HCT116 (cell line): ENCODE measurements at regions not wholly inside any gene's neighbourhood (a gene's known extent, or its start where the extent isn't known, plus 50 kb on each side); places are given as distances from the start of the nearest gene placed in this dataset.

Source experiments
- ATAC-seq: fragments of 200-7000 bp; cut with Tn5 transposase; 2 replicates; pipeline ENCODE4 v1.9.1; 2020; ENCODE audit warnings: mild to moderate bottlenecking, moderate library complexity
- BruUV-seq: library from RNA; stranded (reverse); fragments of 400-500 nt; replicated peaks from 2 replicates; lab custom pipeline; 2021; lab: Mats Ljungman, UMichigan
- CTCF ChIA-PET: fragments of 300-600 bp; sonication (Branson Sonifier 250); formaldehyde crosslinking; loops from one replicate; lab custom pipeline; 2021; ENCODE audit warnings: antibody characterized with exemption; lab: Charles Lee
- POLR2A ChIA-PET: fragments of 300-600, 350-600 bp; sonication (Branson Sonifier 250); formaldehyde crosslinking; loops from one replicate; lab custom pipeline; 2021; ENCODE audit warnings: antibody characterized with exemption; lab: Charles Lee
- RAD21 ChIA-PET, 2 experiments: fragments of 300-600 bp; sonication (Branson Sonifier 250); formaldehyde crosslinking; loops; one replicate each; lab custom pipeline; 2023; ENCODE audit warnings: low total read pairs in 2 of 2; ENCODE audit not compliant: uncharacterized antibody in 2 of 2, unreplicated experiment in 2 of 2, low non-redundant PET in 1 of 2; lab: Charles Lee
- DNase-seq: peaks from one replicate; pipeline ENCODE4 v3.0.0-alpha.2; 2010; ENCODE audit warnings: low read depth, low spot score
- H2AFZ ChIP-seq: fragments of 200-600 bp; shearing (Covaris generic), sonication (generic); 2 replicates; pipeline ENCODE4 v1.6.1; 2017; ENCODE audit warnings: low read depth, mixed run types, mixed read lengths, antibody characterized with exemption, low read length; ENCODE audit not compliant: poor library complexity, severe bottlenecking
- H3K27ac ChIP-seq: 2 replicates; pipeline ENCODE4 v1.5.1; 2012; ENCODE audit warnings: low read depth, low read length
- H3K27me3 ChIP-seq: fragments of 200-600 bp; sonication (generic); 2 replicates; pipeline ENCODE4 v1.6.1; 2016; ENCODE audit warnings: mixed run types, low read length, mixed read lengths; ENCODE audit not compliant: insufficient read depth
- H3K36me3 ChIP-seq, 2 experiments: fragments of 200-500 bp in 1 of 2; fragments of 200-600 bp in 1 of 2; sonication (Bioruptor generic) in 1 of 2; sonication (generic) in 1 of 2; 2 replicates each; pipeline versions ENCODE4 v1.5.1 to v1.6.1; 2014 to 2016; ENCODE audit warnings: low read length in 2 of 2, inconsistent platforms in 1 of 2, mixed read lengths in 1 of 2, mixed run types in 1 of 2; ENCODE audit not compliant: insufficient read depth in 2 of 2, control insufficient read depth in 1 of 2
- H3K4me1 ChIP-seq, 2 experiments: fragments of 200-600 bp in 1 of 2; sonication (generic) in 1 of 2; 2 replicates each; pipeline versions ENCODE4 v1.5.1 to v1.6.1; 2012 to 2017; ENCODE audit warnings: low read length in 2 of 2, inconsistent platforms in 1 of 2, mild to moderate bottlenecking in 1 of 2, mixed read lengths in 1 of 2, mixed run types in 1 of 2, moderate library complexity in 1 of 2; ENCODE audit not compliant: insufficient read depth in 2 of 2, control insufficient read depth in 1 of 2
- H3K4me2 ChIP-seq: fragments of 200-600 bp; sonication (generic); 2 replicates; pipeline ENCODE4 v1.6.1; 2017; ENCODE audit warnings: mixed run types, low read length, mixed read lengths
- H3K4me3 ChIP-seq, 2 experiments: fragments of 200-600 bp in 1 of 2; sonication (generic) in 1 of 2; replicated peaks in 1 of 2; 2 replicates each; pipeline ENCODE4 v1.5.1; 2011 to 2016; ENCODE audit warnings: low read length in 2 of 2, control low read depth in 1 of 2, low read depth in 1 of 2, mild to moderate bottlenecking in 1 of 2, mixed read lengths in 1 of 2, mixed run types in 1 of 2
- H3K79me2 ChIP-seq: fragments of 200-600 bp; sonication (generic); 2 replicates; pipeline ENCODE4 v1.6.1; 2017; ENCODE audit warnings: mild to moderate bottlenecking, mixed run types, low read length, moderate library complexity, mixed read lengths; ENCODE audit not compliant: insufficient read depth
- H3K9ac ChIP-seq: fragments of 200-600 bp; sonication (generic); 2 replicates; pipeline ENCODE4 v1.6.1; 2016; ENCODE audit warnings: low read length, mixed read lengths
- H3K9me2 ChIP-seq: fragments of 200-600 bp; sonication (generic), shearing (Covaris generic); 2 replicates; pipeline ENCODE4 v1.6.1; 2017; ENCODE audit warnings: mixed run types, mild to moderate bottlenecking, moderate library complexity; ENCODE audit not compliant: insufficient read depth
- H3K9me3 ChIP-seq, 2 experiments: fragments of 200-500 bp in 1 of 2; fragments of 200-600 bp in 1 of 2; sonication (Bioruptor generic) in 1 of 2; sonication (generic) in 1 of 2; 2 replicates each; pipeline ENCODE4 v1.6.1; 2014 to 2017; ENCODE audit warnings: low read length in 2 of 2, mixed read lengths in 2 of 2, inconsistent platforms in 1 of 2, low read depth in 1 of 2, mild to moderate bottlenecking in 1 of 2, mixed run types in 1 of 2, moderate library complexity in 1 of 2; ENCODE audit not compliant: control insufficient read depth in 1 of 2, insufficient read depth in 1 of 2
- H4K20me1 ChIP-seq: fragments of 200-600 bp; sonication (generic), shearing (Covaris generic); 2 replicates; pipeline ENCODE4 v1.6.1; 2017; ENCODE audit warnings: mixed run types, mild to moderate bottlenecking, moderate library complexity; ENCODE audit not compliant: insufficient read depth
- CBX3 ChIP-seq: IDR thresholded peaks from 2 replicates; pipeline ENCODE4 v1.6.1; 2012; ENCODE audit warnings: low read depth
- EGR1 ChIP-seq: IDR thresholded peaks from 2 replicates; pipeline ENCODE4 v1.6.1; 2012; ENCODE audit warnings: low read depth
- ELF1 ChIP-seq: IDR thresholded peaks from 2 replicates; pipeline ENCODE4 v1.6.1; 2012; ENCODE audit warnings: low read depth, borderline replicate concordance
- EZH2 ChIP-seq: fragments of 200-600 bp; sonication (generic); IDR thresholded peaks from 2 replicates; pipeline ENCODE4 v1.6.1; 2017; ENCODE audit warnings: antibody characterized with exemption, mixed run types
- EZH2phosphoT487 ChIP-seq: fragments of 200-600 bp; IDR thresholded peaks from 2 replicates; pipeline ENCODE4 v1.6.1; 2018; ENCODE audit warnings: antibody characterized with exemption, borderline replicate concordance
- FOSL1 ChIP-seq: IDR thresholded peaks from 2 replicates; pipeline ENCODE4 v1.6.1; 2012; ENCODE audit warnings: low read depth
- JUND ChIP-seq: IDR thresholded peaks from 2 replicates; pipeline ENCODE4 v1.6.1; 2012
- MAX ChIP-seq: IDR thresholded peaks from 2 replicates; pipeline ENCODE4 v1.6.1; 2012
- POLR2A ChIP-seq: IDR thresholded peaks from 2 replicates; pipeline ENCODE4 v1.7.0; 2011; ENCODE audit warnings: borderline replicate concordance; ENCODE audit not compliant: insufficient read depth, insufficient read length; ENCODE audit errors: extremely low read depth
- POLR2AphosphoS5 ChIP-seq: IDR thresholded peaks from 2 replicates; pipeline ENCODE4 v1.6.1; 2011; ENCODE audit warnings: mild to moderate bottlenecking, low read depth, low read length, moderate library complexity
- RAD21 ChIP-seq: IDR thresholded peaks from 2 replicates; pipeline ENCODE4 v1.6.1; 2012; ENCODE audit warnings: low read depth, mild to moderate bottlenecking
- SIN3A ChIP-seq: IDR thresholded peaks from 2 replicates; pipeline ENCODE4 v1.6.1; 2012; ENCODE audit warnings: low read depth
- SP1 ChIP-seq: IDR thresholded peaks from 2 replicates; pipeline ENCODE4 v1.6.1; 2012; ENCODE audit warnings: low read depth
- SRF ChIP-seq: IDR thresholded peaks from 2 replicates; pipeline ENCODE4 v1.6.1; 2012; ENCODE audit warnings: low read depth
- TCF7L2 ChIP-seq: IDR thresholded peaks from 2 replicates; pipeline ENCODE4 v1.7.0; 2011; ENCODE audit warnings: borderline replicate concordance, inconsistent platforms; ENCODE audit not compliant: insufficient read depth, insufficient read length; ENCODE audit errors: extremely low read depth
- ZFX ChIP-seq: fragments of 450-650 bp; IDR thresholded peaks from 2 replicates; pipeline ENCODE4 v1.6.1; 2017
- ZNF274 ChIP-seq: fragments of 200-500 bp; sonication (Bioruptor generic); IDR thresholded peaks from 2 replicates; pipeline ENCODE4 v1.6.1; 2014; ENCODE audit warnings: mild to moderate bottlenecking, low read depth, low read length, inconsistent platforms
- intact Hi-C: fragments of 100-400 bp; cut with micrococcal nuclease; formaldehyde crosslinking; loops from 2 replicates; pipeline ENCODE4 v1.10.0; 2022
- TF ChIP-seq, protein P1 (sequence below), 3 experiments: fragments of 200-600 bp in 1 of 3; sonication (generic) in 1 of 3; IDR thresholded peaks in 2 of 3; conservative IDR thresholded peaks in 1 of 3; 2 replicates each; pipeline ENCODE4 v1.5.1; 2012 to 2017; ENCODE audit warnings: low read depth in 2 of 3, low read length in 2 of 3, antibody characterized with exemption in 1 of 3, borderline replicate concordance in 1 of 3, control low read depth in 1 of 3, mild to moderate bottlenecking in 1 of 3, mixed read lengths in 1 of 3, mixed run types in 1 of 3, moderate library complexity in 1 of 3; ENCODE audit not compliant: insufficient read depth in 1 of 3
- TF ChIP-seq, protein P2 (sequence below): IDR thresholded peaks from 2 replicates; pipeline ENCODE4 v1.6.1; 2011; ENCODE audit warnings: mild to moderate bottlenecking, low read length, moderate library complexity; ENCODE audit not compliant: insufficient replicate concordance; ENCODE audit errors: extremely low read depth
- TF ChIP-seq, protein P3 (sequence below): IDR thresholded peaks from 2 replicates; pipeline ENCODE4 v1.6.1; 2012

- no peak for TF ChIP-seq RAD21
- TF ChIP-seq, protein P1, sequence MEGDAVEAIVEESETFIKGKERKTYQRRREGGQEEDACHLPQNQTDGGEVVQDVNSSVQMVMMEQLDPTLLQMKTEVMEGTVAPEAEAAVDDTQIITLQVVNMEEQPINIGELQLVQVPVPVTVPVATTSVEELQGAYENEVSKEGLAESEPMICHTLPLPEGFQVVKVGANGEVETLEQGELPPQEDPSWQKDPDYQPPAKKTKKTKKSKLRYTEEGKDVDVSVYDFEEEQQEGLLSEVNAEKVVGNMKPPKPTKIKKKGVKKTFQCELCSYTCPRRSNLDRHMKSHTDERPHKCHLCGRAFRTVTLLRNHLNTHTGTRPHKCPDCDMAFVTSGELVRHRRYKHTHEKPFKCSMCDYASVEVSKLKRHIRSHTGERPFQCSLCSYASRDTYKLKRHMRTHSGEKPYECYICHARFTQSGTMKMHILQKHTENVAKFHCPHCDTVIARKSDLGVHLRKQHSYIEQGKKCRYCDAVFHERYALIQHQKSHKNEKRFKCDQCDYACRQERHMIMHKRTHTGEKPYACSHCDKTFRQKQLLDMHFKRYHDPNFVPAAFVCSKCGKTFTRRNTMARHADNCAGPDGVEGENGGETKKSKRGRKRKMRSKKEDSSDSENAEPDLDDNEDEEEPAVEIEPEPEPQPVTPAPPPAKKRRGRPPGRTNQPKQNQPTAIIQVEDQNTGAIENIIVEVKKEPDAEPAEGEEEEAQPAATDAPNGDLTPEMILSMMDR (IDR thresholded peaks at IDR 0.05 in 2 of 3, conservative IDR thresholded peaks at IDR 0.05 in 1 of 3; ENCODE audit: borderline replicate concordance in 1 of 3, insufficient read depth in 1 of 3, low read depth in 2 of 3, low read length in 2 of 3), result no peak
- no peak for TF ChIP-seq CBX3
- TF ChIP-seq ELF1, result no peak
- TF ChIP-seq EGR1, result no peak
- no peak for TF ChIP-seq MAX
- no peak for TF ChIP-seq EZH2phosphoT487
- TF ChIP-seq SP1, result no peak
- no peak for TF ChIP-seq POLR2A
- TF ChIP-seq ZNF274, result no peak
These were observed 330.5 kb upstream of the MAP3K7 start (continued) for GRCh38 chr6:90917376-90917775.

- ATAC-seq (no peak), DNase-seq (no peak)
- Histone ChIP-seq H3K4me3 (no peak overlapping the region), H2AFZ (no peak overlapping the region), H3K9me2 (no peaks in the 10 kb centered on the region), H3K27ac (no peak overlapping the region), H4K20me1 (no peaks in the 10 kb centered on the region; the same call in 1 of the 2 replicates), H3K36me3 (no peaks in the 10 kb centered on the region), H3K4me2 (no peak overlapping the region), H3K9ac (no peak overlapping the region), H3K9me3 (no peaks in the 10 kb centered on the region), H3K27me3 (no peaks in the 10 kb centered on the region), H3K4me1 (no peaks in the 10 kb centered on the region), H3K79me2 (no peaks in the 10 kb centered on the region)
- ChIA-PET POLR2A (no interaction called here), CTCF (no interaction called here), RAD21 (no interaction called here)
- intact Hi-C loops, result no loop called here
- BruUV-seq, result no TSS peak
- TF ChIP-seq ZNF274 (no peak), ZFX (no peak), POLR2A (no peak), EZH2 (no peak), SIN3A (no peak), JUND (no peak), EGR1 (no peak), SRF (no peak), TCF7L2 (no peak), RAD21 (no peak), EZH2phosphoT487 (no peak), SP1 (no peak), POLR2AphosphoS5 (no peak), FOSL1 (no peak)
- TF ChIP-seq, protein P2, sequence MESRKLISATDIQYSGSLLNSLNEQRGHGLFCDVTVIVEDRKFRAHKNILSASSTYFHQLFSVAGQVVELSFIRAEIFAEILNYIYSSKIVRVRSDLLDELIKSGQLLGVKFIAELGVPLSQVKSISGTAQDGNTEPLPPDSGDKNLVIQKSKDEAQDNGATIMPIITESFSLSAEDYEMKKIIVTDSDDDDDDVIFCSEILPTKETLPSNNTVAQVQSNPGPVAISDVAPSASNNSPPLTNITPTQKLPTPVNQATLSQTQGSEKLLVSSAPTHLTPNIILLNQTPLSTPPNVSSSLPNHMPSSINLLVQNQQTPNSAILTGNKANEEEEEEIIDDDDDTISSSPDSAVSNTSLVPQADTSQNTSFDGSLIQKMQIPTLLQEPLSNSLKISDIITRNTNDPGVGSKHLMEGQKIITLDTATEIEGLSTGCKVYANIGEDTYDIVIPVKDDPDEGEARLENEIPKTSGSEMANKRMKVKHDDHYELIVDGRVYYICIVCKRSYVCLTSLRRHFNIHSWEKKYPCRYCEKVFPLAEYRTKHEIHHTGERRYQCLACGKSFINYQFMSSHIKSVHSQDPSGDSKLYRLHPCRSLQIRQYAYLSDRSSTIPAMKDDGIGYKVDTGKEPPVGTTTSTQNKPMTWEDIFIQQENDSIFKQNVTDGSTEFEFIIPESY, result no peak
- TF ChIP-seq, protein P3, sequence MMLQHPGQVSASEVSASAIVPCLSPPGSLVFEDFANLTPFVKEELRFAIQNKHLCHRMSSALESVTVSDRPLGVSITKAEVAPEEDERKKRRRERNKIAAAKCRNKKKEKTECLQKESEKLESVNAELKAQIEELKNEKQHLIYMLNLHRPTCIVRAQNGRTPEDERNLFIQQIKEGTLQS, result no peak
- TF ChIP-seq, protein P1 (IDR thresholded peaks at IDR 0.05 in 2 of 3, conservative IDR thresholded peaks at IDR 0.05 in 1 of 3; ENCODE audit: borderline replicate concordance in 1 of 3, insufficient read depth in 1 of 3, low read depth in 2 of 3, low read length in 2 of 3), result no peak
These were observed 330.1 kb upstream of the MAP3K7 start for GRCh38 chr6:90916968-90917367.
